Calu3 (cell line): ENCODE measurements at regions not wholly inside any gene's neighbourhood (a gene's known extent, or its start where the extent isn't known, plus 50 kb on each side); places are given as distances from the start of the nearest gene placed in this dataset.

ENCODE experiments used
- BruUV-seq: library from RNA; stranded (reverse); fragments of 400-500 nt; replicated peaks from 2 replicates; lab custom pipeline; 2021; lab: Mats Ljungman, UMichigan
- CTCF ChIA-PET: fragments of 300-600 bp; sonication (Branson Sonifier 250); formaldehyde crosslinking; loops from one replicate; lab custom pipeline; 2022; ENCODE audit warnings: antibody characterized with exemption; lab: Charles Lee
- DNase-seq: peaks from one replicate; pipeline ENCODE4 v3.0.0; 2022
- H3K27ac Mint-ChIP-seq: one replicate; pipeline ENCODE4 v1.8.0; 2022; ENCODE audit warnings: mixed read lengths; ENCODE audit not compliant: unreplicated experiment
- H3K27me3 Mint-ChIP-seq: one replicate; pipeline ENCODE4 v1.8.0; 2022; ENCODE audit warnings: mixed read lengths; ENCODE audit not compliant: unreplicated experiment
- H3K36me3 Mint-ChIP-seq: one replicate; pipeline ENCODE4 v1.8.0; 2022; ENCODE audit warnings: mild to moderate bottlenecking, moderate library complexity, mixed read lengths; ENCODE audit not compliant: insufficient read depth, unreplicated experiment
- H3K4me1 Mint-ChIP-seq: one replicate; pipeline ENCODE4 v1.8.0; 2022; ENCODE audit warnings: mild to moderate bottlenecking, low read depth, mixed read lengths; ENCODE audit not compliant: unreplicated experiment
- H3K4me3 Mint-ChIP-seq: one replicate; pipeline ENCODE4 v1.8.0; 2022; ENCODE audit warnings: mild to moderate bottlenecking, low read depth, moderate library complexity, mixed read lengths; ENCODE audit not compliant: unreplicated experiment
- H3K9me3 Mint-ChIP-seq: one replicate; pipeline ENCODE4 v1.8.0; 2022; ENCODE audit warnings: low read depth, mixed read lengths; ENCODE audit not compliant: unreplicated experiment
- CTCF ChIP-seq: fragments of 200-600 bp; IDR thresholded peaks from one replicate; pipeline ENCODE4 v1.8.0; 2022; ENCODE audit warnings: antibody characterized with exemption; ENCODE audit not compliant: unreplicated experiment
- intact Hi-C: fragments of 100-400 bp; cut with micrococcal nuclease; formaldehyde crosslinking; loops from one replicate; pipeline ENCODE4 v1.10.0; 2022; ENCODE audit not compliant: unreplicated experiment

- no peaks in the 10 kb centered on the region for H3K9me3 Mint-ChIP-seq
- no TSS peak for BruUV-seq
- H3K4me3 Mint-ChIP-seq: no peak overlapping the region
- intact Hi-C loops: no loop called here
- H3K4me1 Mint-ChIP-seq: no peaks in the 10 kb centered on the region
- DNase-seq: no peak
- CTCF ChIA-PET: interaction anchor here (1.4 kb wide), 1 partner anchor 13 kb away, joined by 3 read pairs; no protein-coding TSS in a partner anchor
- no peak overlapping the region for H3K27ac Mint-ChIP-seq
- TF ChIP-seq CTCF: no peak
- H3K27me3 Mint-ChIP-seq: peaks cover 39% of the 10 kb centered on the region
- no peaks in the 10 kb centered on the region for H3K36me3 Mint-ChIP-seq
Measured at GRCh38 chr11:69576069-69576782, 64.7 kb upstream of the CCND1 start.

- Mint-ChIP-seq H3K36me3 (no peaks in the 10 kb centered on the region), H3K27ac (no peak overlapping the region), H3K9me3 (no peaks in the 10 kb centered on the region), H3K27me3 (peaks cover 19% of the 10 kb centered on the region), H3K4me1 (no peaks in the 10 kb centered on the region), H3K4me3 (no peak overlapping the region)
- intact Hi-C loops: no loop called here
- TF ChIP-seq CTCF: no peak
- DNase-seq: no peak
- CTCF ChIA-PET: interaction anchor here (0.7 kb wide), 1 partner anchor 41 kb away, joined by 3 read pairs; no protein-coding TSS in a partner anchor
- BruUV-seq: no TSS peak
Measured at GRCh38 chr11:69578167-69578566, 62.8 kb upstream of the CCND1 start.

DNA sequence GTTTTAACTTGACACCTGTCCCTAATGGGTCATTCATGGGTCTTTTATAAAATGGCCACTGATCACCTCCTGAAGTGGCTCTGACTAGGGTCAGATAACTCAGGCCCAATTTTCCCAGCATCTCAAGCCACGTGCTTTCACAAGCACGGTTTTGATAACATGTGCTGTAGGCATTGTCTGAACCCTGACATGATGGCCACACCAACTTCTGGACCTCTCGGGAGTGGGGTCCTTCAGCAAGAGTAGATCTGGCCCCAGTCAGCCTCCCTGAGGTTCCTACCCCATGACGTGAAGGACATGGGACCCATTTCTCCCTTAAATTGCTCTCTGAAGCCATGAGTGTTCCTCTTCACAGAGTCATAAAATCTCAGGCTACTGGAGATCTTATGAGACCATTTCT, 60.4 kb upstream of the CCND1 start:
- Mint-ChIP-seq H3K36me3 (no peaks in the 10 kb centered on the region), H3K4me1 (no peaks in the 10 kb centered on the region), H3K27ac (no peak overlapping the region), H3K9me3 (no peaks in the 10 kb centered on the region), H3K27me3 (peaks cover 6% of the 10 kb centered on the region), H3K4me3 (no peak overlapping the region)
- no peak for DNase-seq
- TF ChIP-seq CTCF: no peak
- no TSS peak for BruUV-seq
- intact Hi-C loops: no loop called here
- CTCF ChIA-PET: no interaction called here

DNA sequence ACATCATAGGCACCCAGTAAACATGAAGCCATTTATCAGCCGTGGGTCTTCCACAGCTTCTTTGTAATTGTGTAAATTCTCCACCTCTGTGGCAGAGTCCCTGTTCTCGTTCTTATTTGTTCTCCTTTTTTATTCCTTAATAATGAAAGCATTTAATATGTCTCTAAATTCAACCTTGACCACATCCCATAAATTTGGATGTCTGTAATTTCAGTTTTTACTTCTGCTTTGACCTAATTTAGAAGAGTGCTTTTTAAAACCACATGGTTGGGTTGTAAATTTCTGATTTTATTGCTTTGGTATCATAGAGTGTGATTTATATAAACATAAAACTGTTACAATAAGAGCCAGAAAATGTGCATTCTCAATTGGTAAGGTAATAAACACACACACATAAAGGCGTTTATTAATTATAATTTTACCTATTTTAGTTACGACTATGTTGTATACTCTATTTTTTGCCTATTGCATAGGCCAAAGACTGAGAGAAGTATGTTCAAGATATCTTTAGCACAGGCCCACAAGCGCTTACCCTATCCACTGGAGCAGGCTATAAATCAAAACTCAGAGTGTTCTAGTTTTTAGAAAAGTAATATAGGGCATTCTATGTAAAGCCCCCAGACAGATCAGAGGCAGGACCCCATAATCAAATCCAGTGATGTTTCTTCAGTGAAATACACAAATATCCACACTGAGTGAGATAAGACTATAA, 58.0 kb upstream of the CCND1 start:
- no peak for TF ChIP-seq CTCF
- H3K27ac Mint-ChIP-seq: no peak overlapping the region
- no peak for DNase-seq
- no peak overlapping the region for H3K4me3 Mint-ChIP-seq
- CTCF ChIA-PET: no interaction called here
- no peaks in the 10 kb centered on the region for H3K9me3 Mint-ChIP-seq
- BruUV-seq: no TSS peak
- H3K4me1 Mint-ChIP-seq: peaks cover 2% of the 10 kb centered on the region
- H3K27me3 Mint-ChIP-seq: no peaks in the 10 kb centered on the region
- intact Hi-C loops: no loop called here
- no peaks in the 10 kb centered on the region for H3K36me3 Mint-ChIP-seq
